Neutrophil (primary cell): ENCODE measurements at regions not wholly inside any gene's neighbourhood (a gene's known extent, or its start where the extent isn't known, plus 50 kb on each side); places are given as distances from the start of the nearest gene placed in this dataset.

Source experiments
- H3K27ac ChIP-seq: fragments of 200-600 bp; sonication (generic); 2 replicates; pipeline ENCODE4 v1.5.1; 2016; ENCODE audit warnings: mild to moderate bottlenecking, moderate library complexity
- H3K27me3 ChIP-seq: fragments of 200-600 bp; sonication (generic); 2 replicates; pipeline ENCODE4 v1.6.0; 2016; ENCODE audit warnings: mild to moderate bottlenecking
- H3K36me3 ChIP-seq: fragments of 200-600 bp; sonication (generic); 2 replicates; pipeline ENCODE4 v1.5.1; 2017
- H3K4me1 ChIP-seq, 2 experiments: fragments of 200-600 bp in 1 of 2; sonication (generic) in 1 of 2; 1 replicate in 1 of 2; 2 replicates in 1 of 2; pipeline versions ENCODE4 v1.5.1 to v1.6.1; 2013 to 2016; ENCODE audit warnings: low read depth in 1 of 2, low read length in 1 of 2, mild to moderate bottlenecking in 1 of 2, moderate library complexity in 1 of 2; ENCODE audit not compliant: control insufficient read depth in 1 of 2, insufficient read depth in 1 of 2
- H3K4me3 ChIP-seq, 2 experiments: fragments of 200-600 bp in 1 of 2; sonication (generic) in 1 of 2; 1 replicate in 1 of 2; 2 replicates in 1 of 2; pipeline ENCODE4 v1.5.1; 2013 to 2016; ENCODE audit warnings: low read depth in 1 of 2, low read length in 1 of 2, mild to moderate bottlenecking in 1 of 2, moderate library complexity in 1 of 2
- H3K9me3 ChIP-seq: fragments of 200-600 bp; sonication (generic); 2 replicates; pipeline ENCODE4 v1.5.1; 2016
- TF ChIP-seq, protein P1 (sequence below): fragments of 200-600 bp; sonication (generic); IDR thresholded peaks from 2 replicates; pipeline ENCODE4 v1.5.1; 2016; ENCODE audit warnings: antibody characterized with exemption

DNA sequence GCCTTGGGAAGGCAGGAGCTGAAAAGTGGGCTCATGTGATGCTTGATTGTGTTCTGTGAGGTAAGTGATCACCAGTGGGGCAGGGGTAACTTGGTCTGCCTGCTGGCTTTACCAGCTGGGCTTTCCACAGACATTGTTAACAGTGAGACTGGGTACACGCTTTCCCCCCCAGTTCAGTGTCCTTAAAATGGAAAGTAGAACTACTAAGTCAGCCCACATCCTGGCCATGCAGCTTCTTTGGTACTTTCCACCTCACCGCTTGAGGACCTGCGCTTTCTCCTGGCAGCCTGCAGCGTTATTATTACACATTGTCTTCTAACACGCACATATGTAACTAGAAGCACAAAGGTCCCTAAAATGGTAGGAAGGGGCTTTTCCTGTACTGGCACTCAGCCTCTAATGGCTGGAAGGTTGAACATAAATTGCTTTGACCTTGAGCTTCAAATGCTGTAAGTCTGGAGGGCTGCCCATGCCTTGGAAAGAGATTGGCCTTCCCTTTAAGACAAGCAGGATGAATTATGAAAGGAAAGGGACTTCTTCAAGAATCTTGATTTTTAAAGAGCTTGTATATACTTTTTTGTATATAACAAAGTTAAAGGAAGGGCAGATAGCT lies 216.1 kb upstream of the ROPN1 start:
- no peaks in the 10 kb centered on the region for H3K4me1 ChIP-seq
- no peak overlapping the region for H3K4me3 ChIP-seq
- no peaks in the 10 kb centered on the region for H3K36me3 ChIP-seq
- peaks cover 15% of the 10 kb centered on the region for H3K27me3 ChIP-seq
- no peak overlapping the region for H3K27ac ChIP-seq
- TF ChIP-seq, protein P1, sequence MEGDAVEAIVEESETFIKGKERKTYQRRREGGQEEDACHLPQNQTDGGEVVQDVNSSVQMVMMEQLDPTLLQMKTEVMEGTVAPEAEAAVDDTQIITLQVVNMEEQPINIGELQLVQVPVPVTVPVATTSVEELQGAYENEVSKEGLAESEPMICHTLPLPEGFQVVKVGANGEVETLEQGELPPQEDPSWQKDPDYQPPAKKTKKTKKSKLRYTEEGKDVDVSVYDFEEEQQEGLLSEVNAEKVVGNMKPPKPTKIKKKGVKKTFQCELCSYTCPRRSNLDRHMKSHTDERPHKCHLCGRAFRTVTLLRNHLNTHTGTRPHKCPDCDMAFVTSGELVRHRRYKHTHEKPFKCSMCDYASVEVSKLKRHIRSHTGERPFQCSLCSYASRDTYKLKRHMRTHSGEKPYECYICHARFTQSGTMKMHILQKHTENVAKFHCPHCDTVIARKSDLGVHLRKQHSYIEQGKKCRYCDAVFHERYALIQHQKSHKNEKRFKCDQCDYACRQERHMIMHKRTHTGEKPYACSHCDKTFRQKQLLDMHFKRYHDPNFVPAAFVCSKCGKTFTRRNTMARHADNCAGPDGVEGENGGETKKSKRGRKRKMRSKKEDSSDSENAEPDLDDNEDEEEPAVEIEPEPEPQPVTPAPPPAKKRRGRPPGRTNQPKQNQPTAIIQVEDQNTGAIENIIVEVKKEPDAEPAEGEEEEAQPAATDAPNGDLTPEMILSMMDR = no peak
- H3K9me3 ChIP-seq = no peaks in the 10 kb centered on the region

DNA sequence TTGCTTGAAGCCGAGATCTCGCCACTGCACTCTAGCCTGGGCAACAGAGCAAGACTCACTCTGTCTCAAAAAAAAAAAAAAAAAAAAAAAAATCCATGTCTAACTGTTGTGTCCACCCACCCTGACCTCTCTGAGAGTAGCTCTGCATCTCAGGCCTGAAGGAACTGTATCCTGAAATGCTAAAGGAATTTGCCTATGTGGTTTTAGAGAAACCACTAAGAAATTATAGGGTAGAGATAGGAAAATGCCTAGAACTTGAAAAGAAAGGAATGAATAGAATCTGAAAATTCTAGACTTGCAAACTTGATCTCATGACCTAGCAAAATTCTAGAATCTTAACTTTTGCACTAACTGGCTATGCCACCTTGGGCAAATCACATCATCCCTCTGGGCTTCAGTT lies 217.5 kb upstream of the ROPN1 start:
- Histone ChIP-seq H3K27me3 (peaks cover 6% of the 10 kb centered on the region), H3K27ac (no peak overlapping the region), H3K36me3 (no peaks in the 10 kb centered on the region), H3K9me3 (no peaks in the 10 kb centered on the region), H3K4me3 (no peak overlapping the region), H3K4me1 (no peaks in the 10 kb centered on the region)
- TF ChIP-seq, protein P1 = no peak

DNA sequence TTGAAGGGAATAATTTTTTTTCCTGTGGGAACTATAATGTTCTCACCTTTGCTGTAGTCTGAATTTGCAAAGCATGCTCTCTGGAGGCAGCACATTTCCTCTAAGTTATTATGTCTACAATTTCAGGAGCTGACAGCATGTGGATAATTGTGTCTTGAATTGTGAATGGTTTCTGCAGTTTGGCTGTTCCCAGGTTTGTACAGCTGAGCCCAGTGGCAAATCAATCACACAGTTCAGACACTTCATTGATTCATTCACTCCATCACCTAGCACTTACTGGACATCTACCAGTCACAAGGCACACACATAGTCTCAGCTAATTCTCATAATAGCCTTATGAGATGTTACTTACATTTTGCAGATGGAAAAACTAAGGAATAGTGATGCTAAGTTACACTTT lies 219.0 kb upstream of the ROPN1 start:
- H3K4me3 ChIP-seq = no peak overlapping the region
- no peaks in the 10 kb centered on the region for H3K36me3 ChIP-seq
- H3K9me3 ChIP-seq = no peaks in the 10 kb centered on the region
- H3K27me3 ChIP-seq = peaks cover 6% of the 10 kb centered on the region
- no peak overlapping the region for H3K27ac ChIP-seq
- TF ChIP-seq, protein P1 = no peak
- no peaks in the 10 kb centered on the region for H3K4me1 ChIP-seq

DNA sequence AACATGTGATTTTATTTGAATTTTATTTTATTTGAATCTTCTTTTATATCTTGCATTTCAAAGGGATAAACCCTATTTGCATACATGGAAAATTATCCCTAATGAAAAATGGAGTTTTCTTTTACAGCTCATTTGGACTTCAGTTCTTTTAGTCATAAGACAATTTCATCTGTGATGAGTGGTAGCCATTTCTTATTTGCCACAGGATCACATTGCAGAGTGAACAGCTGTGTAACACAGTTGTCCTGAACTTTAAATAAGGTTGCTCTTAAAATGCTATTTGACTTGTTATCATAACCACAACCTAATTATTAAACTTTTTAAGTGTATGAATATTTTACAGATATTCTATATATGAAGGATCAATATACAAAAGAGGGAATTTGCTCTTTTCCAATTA lies 221.7 kb upstream of the ROPN1 start:
- H3K4me1 ChIP-seq = no peaks in the 10 kb centered on the region
- H3K4me3 ChIP-seq = no peak overlapping the region
- H3K9me3 ChIP-seq = no peaks in the 10 kb centered on the region
- H3K36me3 ChIP-seq = no peaks in the 10 kb centered on the region
- no peak overlapping the region for H3K27ac ChIP-seq
- H3K27me3 ChIP-seq = peaks cover 6% of the 10 kb centered on the region
- TF ChIP-seq, protein P1 = no peak

DNA sequence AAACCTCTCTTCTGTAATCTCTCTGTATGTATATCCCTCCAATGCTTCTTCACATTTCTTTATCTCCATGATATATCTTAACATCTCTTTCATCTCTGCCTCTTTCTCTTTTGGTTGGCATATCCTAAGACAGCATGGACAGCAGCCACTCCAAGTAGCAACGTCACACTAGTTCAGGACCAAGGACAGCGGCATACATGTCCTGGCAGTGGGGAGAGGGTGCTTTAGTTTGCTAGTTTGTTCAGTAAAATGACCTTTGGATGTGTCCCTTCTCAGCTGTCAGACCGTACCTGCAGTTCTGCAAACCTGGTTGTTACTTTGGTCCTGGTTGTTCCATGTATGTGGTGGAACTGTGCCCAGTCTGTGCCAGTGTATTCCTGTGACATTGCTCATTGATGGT lies 225.6 kb upstream of the ROPN1 start:
- H3K4me3 ChIP-seq = no peak overlapping the region
- H3K27me3 ChIP-seq = peaks cover 3% of the 10 kb centered on the region
- H3K4me1 ChIP-seq = no peaks in the 10 kb centered on the region
- TF ChIP-seq, protein P1 = no peak
- no peak overlapping the region for H3K27ac ChIP-seq
- no peaks in the 10 kb centered on the region for H3K9me3 ChIP-seq
- no peaks in the 10 kb centered on the region for H3K36me3 ChIP-seq

DNA sequence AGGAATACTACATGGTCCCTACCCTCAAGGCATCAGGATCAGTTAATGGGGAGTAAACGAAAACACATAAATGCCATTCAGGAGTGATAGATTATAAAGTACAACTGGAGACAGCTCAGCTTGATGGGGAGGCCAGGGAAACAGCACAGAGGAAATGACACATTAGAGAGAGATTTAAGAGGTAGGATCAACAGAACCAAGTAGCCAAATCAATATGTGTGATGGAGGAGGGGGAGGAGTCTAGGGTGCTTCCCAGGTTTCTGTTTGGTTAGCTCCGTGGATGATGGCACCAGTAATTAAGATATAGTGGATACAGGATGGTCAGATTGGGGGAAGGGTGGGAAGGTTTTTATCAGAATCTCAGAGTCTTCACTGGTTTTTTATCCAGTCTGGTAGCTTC lies 229.5 kb upstream of the ROPN1 start:
- TF ChIP-seq, protein P1 = no peak
- H3K36me3 ChIP-seq = no peaks in the 10 kb centered on the region
- no peaks in the 10 kb centered on the region for H3K9me3 ChIP-seq
- H3K4me1 ChIP-seq = no peaks in the 10 kb centered on the region
- no peak overlapping the region for H3K4me3 ChIP-seq
- H3K27me3 ChIP-seq = no peaks in the 10 kb centered on the region
- H3K27ac ChIP-seq = no peak overlapping the region
